GM12878 (cell line): ENCODE measurements at regions not wholly inside any gene's neighbourhood (a gene's known extent, or its start where the extent isn't known, plus 50 kb on each side); places are given as distances from the start of the nearest gene placed in this dataset.

Source experiments
- ATAC-seq: fragments of 200-7000 bp; cut with Tn5 transposase; 3 replicates; pipeline ENCODE4 v1.9.1; 2020; ENCODE audit warnings: mild to moderate bottlenecking, moderate library complexity
- BruUV-seq: library from RNA; stranded (reverse); fragments of 400-500 nt; replicated peaks from 2 replicates; lab custom pipeline; 2021; lab: Mats Ljungman, UMichigan
- CTCF ChIA-PET: fragments of 300-600 bp; sonication (Branson Sonifier 250); formaldehyde crosslinking; extraction: SDS; loops from one replicate; lab custom pipeline; 2021; ENCODE audit warnings: inconsistent platforms; lab: Yijun Ruan, JAX
- POLR2A ChIA-PET: fragments of 350-600 bp; formaldehyde crosslinking; extraction: SDS; loops from one replicate; lab custom pipeline; 2021; ENCODE audit warnings: inconsistent platforms; lab: Charles Lee
- RAD21 ChIA-PET: fragments of 300-600 bp; sonication (Branson Sonifier 250); formaldehyde crosslinking; loops from one replicate; lab custom pipeline; 2023; ENCODE audit warnings: antibody characterized with exemption; ENCODE audit not compliant: unreplicated experiment; lab: Charles Lee
- SMC1A ChIA-PET: fragments of 300-600 bp; sonication (Branson Sonifier 250); formaldehyde crosslinking; loops from one replicate; lab custom pipeline; 2023; ENCODE audit not compliant: unreplicated experiment, uncharacterized antibody; lab: Charles Lee
- DNase-seq: peaks from one replicate; pipeline ENCODE4 v3.0.0-alpha.2; 2011; ENCODE audit warnings: low read depth, low spot score
- FAIRE-seq: peaks from 3 replicates; lab custom pipeline; 2011; peaks lifted over from hg19 to GRCh38; lab: Jason Lieb, UNC
- H2AFZ ChIP-seq: 2 replicates; pipeline ENCODE4 v1.6.0; 2011; ENCODE audit warnings: low read depth, low read length, control low read depth; ENCODE audit not compliant: control insufficient read depth
- H3K27ac ChIP-seq: 2 replicates; pipeline ENCODE4 v1.5.1; 2011; ENCODE audit warnings: control low read depth; ENCODE audit not compliant: control insufficient read depth, insufficient read depth
- H3K27me3 ChIP-seq, 2 experiments: replicated peaks in 1 of 2; 2 replicates each; pipeline versions ENCODE4 v1.6.0 to v1.6.1; 2011; ENCODE audit warnings: low read length in 1 of 2; ENCODE audit not compliant: control insufficient read depth in 2 of 2, insufficient read depth in 2 of 2
- H3K36me3 ChIP-seq, 2 experiments: 2 replicates each; pipeline ENCODE4 v1.5.1; 2011; ENCODE audit warnings: low read length in 1 of 2; ENCODE audit not compliant: control insufficient read depth in 2 of 2, insufficient read depth in 2 of 2
- H3K4me1 ChIP-seq: 2 replicates; pipeline ENCODE4 v1.6.1; 2011; ENCODE audit warnings: mild to moderate bottlenecking, low read length, moderate library complexity, mixed read lengths; ENCODE audit not compliant: control insufficient read depth, insufficient read depth
- H3K4me2 ChIP-seq: 2 replicates; pipeline ENCODE4 v1.6.0; 2011; ENCODE audit warnings: control low read depth; ENCODE audit not compliant: control insufficient read depth, insufficient read depth
- H3K4me3 ChIP-seq: fragments of 200-600 bp; sonication (generic); 2 replicates; pipeline ENCODE4 v1.5.1; 2016
- H3K79me2 ChIP-seq: 2 replicates; pipeline ENCODE4 v1.6.0; 2011; ENCODE audit warnings: low read length; ENCODE audit not compliant: control insufficient read depth, insufficient read depth
- H3K9ac ChIP-seq: 2 replicates; pipeline ENCODE4 v1.8.0; 2011; ENCODE audit warnings: low read length, control low read depth, mixed read lengths; ENCODE audit not compliant: control insufficient read depth, insufficient read depth
- H3K9me3 ChIP-seq: replicated peaks from 3 replicates; pipeline ENCODE4 v1.5.1; 2011; ENCODE audit warnings: mild to moderate bottlenecking, low read length; ENCODE audit not compliant: control insufficient read depth, insufficient read depth
- H4K20me1 ChIP-seq: 2 replicates; pipeline ENCODE4 v1.6.0; 2011; ENCODE audit not compliant: control insufficient read depth, insufficient read depth
- EED ChIP-seq: sonication (generic); IDR thresholded peaks from 2 replicates; pipeline ENCODE4 v1.6.1; 2016; ENCODE audit warnings: antibody characterized with exemption, low read depth
- KLF5 ChIP-seq: fragments of 450-650 bp; IDR thresholded peaks from 2 replicates; pipeline ENCODE4 v1.6.1; 2014; ENCODE audit warnings: mild to moderate bottlenecking; ENCODE audit not compliant: partially characterized antibody
- NR2C1 ChIP-seq: fragments of 450-650 bp; IDR thresholded peaks from 2 replicates; pipeline ENCODE4 v1.6.1; 2017; ENCODE audit warnings: antibody characterized with exemption, mild to moderate bottlenecking, moderate library complexity
- PML ChIP-seq: IDR thresholded peaks from 2 replicates; pipeline ENCODE4 v1.6.1; 2012; ENCODE audit warnings: low read length, inconsistent platforms
- STAT3 ChIP-seq: IDR thresholded peaks from 2 replicates; pipeline ENCODE4 v1.6.1; 2011; ENCODE audit warnings: low read depth, low read length, improper control_type of control experiment
- YBX1 ChIP-seq: fragments of 450-650 bp; IDR thresholded peaks from 2 replicates; pipeline ENCODE4 v1.6.1; 2016; ENCODE audit warnings: antibody characterized with exemption
- ZSCAN29 ChIP-seq: fragments of 450-650 bp; IDR thresholded peaks from 2 replicates; pipeline ENCODE4 v1.6.1; 2017; ENCODE audit warnings: mild to moderate bottlenecking, moderate library complexity
- WGBS: methylation state at CpG from one replicate; pipeline ENCODE4 v1.1.6; 2016; ENCODE audit warnings: low lambda C conversion rate; ENCODE audit not compliant: insufficient replicate concordance, insufficient coverage; ENCODE audit errors: missing lambda C conversion rate; 5-methylcytosine and 5-hydroxymethylcytosine counted together
- in situ Hi-C: fragments of 300-500 bp; cut with MboI; formaldehyde crosslinking; loops from 9 replicates; pipeline ENCODE4 v1.14.3; 2018; ENCODE audit warnings: mixed read lengths
- intact Hi-C: fragments of 100-400 bp; cut with micrococcal nuclease; formaldehyde crosslinking; loops from one replicate; pipeline ENCODE4 v1.14.2; 2022; ENCODE audit not compliant: unreplicated experiment
- TF ChIP-seq, protein P1 (sequence below): fragments of 450-650 bp; formaldehyde crosslinking; IDR thresholded peaks from 2 replicates; pipeline ENCODE4 v1.4.0; 2022; ENCODE audit warnings: mild to moderate bottlenecking, moderate library complexity
- TF ChIP-seq, protein P2 (sequence below): IDR thresholded peaks from 2 replicates; pipeline ENCODE4 v1.6.1; 2012; ENCODE audit warnings: improper control_type of control experiment, low read depth, low read length; ENCODE audit not compliant: insufficient replicate concordance
- TF ChIP-seq, protein P3 (sequence below): IDR thresholded peaks from 2 replicates; pipeline ENCODE4 v1.6.1; 2012; ENCODE audit warnings: mild to moderate bottlenecking, low read depth, low read length

DNA sequence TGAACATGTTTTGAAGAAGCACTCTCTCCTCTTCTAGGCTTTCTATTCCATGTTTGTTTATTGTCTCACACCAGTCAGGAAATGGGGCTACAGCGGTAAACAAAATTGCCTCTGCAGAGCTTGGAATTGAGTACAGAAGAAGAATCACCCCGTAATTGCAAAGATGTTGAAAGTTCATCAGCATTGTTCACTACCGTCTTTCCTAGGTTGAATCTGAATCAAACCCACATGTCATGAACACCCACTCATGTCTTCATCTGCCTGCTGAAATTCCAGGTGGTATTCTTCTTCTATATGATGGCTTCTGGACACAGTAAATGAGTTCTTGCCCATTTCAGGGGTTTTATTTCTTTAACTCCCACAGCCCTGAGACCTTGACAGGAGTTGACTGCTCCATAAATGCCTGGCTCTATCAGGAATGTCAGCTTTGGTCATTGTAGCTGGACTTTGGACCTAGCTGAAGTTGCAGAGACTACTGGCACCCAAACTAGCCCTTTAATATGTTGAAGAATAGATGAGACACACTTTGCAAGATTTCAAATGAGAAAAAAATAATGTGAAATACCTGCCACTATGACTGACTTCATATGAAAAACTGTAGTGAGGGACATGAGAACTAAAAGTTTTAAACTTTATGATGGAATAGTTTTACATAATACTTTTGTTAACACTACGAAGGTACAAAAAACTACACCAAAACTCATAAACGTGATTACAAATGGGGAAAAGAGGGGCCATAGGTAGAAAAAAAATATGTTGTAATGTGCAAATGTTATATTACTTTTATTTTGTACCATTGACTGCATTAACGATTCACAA lies 1235.3 kb upstream of the ZEB2 start (continued):
- TF ChIP-seq, protein P1, sequence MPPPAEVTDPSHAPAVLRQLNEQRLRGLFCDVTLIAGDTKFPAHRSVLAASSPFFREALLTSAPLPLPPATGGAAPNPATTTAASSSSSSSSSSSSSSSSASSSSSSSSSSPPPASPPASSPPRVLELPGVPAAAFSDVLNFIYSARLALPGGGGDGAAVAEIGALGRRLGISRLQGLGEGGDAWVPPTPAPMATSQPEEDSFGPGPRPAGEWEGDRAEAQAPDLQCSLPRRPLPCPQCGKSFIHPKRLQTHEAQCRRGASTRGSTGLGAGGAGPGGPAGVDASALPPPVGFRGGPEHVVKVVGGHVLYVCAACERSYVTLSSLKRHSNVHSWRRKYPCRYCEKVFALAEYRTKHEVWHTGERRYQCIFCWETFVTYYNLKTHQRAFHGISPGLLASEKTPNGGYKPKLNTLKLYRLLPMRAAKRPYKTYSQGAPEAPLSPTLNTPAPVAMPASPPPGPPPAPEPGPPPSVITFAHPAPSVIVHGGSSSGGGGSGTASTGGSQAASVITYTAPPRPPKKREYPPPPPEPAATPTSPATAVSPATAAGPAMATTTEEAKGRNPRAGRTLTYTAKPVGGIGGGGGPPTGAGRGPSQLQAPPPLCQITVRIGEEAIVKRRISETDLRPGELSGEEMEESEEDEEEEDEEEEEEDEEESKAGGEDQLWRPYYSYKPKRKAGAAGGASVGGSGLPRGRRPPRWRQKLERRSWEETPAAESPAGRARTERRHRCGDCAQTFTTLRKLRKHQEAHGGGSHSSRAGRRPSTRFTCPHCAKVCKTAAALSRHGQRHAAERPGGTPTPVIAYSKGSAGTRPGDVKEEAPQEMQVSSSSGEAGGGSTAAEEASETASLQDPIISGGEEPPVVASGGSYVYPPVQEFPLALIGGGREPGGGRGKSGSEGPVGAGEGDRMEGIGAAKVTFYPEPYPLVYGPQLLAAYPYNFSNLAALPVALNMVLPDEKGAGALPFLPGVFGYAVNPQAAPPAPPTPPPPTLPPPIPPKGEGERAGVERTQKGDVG (CRISPR knock-in tag) = no peak
- no peak for TF ChIP-seq KLF5
- TF ChIP-seq ZSCAN29 = no peak
- TF ChIP-seq STAT3 = no peak
- no peak for TF ChIP-seq EED

DNA sequence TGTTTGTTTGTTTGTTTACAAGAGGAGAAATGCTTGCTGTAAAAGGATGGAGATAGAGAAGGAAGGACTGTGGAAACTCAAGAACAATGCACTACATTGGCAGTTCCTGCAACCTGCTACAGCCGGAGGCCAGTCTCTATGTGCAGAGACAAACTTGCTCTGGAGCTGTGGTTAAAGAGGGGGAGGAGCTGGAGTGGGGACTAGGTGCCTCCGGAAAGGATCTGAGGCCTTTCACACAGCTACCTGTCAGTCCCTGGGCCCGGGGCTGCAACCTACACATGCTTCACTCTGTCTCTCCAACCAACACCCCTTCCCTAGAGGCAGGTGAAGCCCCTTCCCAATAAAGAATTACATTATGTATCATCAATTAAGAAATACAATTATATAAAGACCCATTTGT lies 1234.0 kb upstream of the ZEB2 start:
- RAD21 ChIA-PET = no interaction called here
- no peak for FAIRE-seq
- WGBS = 64% methylated on average over 3 of the region's 3 CpGs
- TF ChIP-seq, protein P2, sequence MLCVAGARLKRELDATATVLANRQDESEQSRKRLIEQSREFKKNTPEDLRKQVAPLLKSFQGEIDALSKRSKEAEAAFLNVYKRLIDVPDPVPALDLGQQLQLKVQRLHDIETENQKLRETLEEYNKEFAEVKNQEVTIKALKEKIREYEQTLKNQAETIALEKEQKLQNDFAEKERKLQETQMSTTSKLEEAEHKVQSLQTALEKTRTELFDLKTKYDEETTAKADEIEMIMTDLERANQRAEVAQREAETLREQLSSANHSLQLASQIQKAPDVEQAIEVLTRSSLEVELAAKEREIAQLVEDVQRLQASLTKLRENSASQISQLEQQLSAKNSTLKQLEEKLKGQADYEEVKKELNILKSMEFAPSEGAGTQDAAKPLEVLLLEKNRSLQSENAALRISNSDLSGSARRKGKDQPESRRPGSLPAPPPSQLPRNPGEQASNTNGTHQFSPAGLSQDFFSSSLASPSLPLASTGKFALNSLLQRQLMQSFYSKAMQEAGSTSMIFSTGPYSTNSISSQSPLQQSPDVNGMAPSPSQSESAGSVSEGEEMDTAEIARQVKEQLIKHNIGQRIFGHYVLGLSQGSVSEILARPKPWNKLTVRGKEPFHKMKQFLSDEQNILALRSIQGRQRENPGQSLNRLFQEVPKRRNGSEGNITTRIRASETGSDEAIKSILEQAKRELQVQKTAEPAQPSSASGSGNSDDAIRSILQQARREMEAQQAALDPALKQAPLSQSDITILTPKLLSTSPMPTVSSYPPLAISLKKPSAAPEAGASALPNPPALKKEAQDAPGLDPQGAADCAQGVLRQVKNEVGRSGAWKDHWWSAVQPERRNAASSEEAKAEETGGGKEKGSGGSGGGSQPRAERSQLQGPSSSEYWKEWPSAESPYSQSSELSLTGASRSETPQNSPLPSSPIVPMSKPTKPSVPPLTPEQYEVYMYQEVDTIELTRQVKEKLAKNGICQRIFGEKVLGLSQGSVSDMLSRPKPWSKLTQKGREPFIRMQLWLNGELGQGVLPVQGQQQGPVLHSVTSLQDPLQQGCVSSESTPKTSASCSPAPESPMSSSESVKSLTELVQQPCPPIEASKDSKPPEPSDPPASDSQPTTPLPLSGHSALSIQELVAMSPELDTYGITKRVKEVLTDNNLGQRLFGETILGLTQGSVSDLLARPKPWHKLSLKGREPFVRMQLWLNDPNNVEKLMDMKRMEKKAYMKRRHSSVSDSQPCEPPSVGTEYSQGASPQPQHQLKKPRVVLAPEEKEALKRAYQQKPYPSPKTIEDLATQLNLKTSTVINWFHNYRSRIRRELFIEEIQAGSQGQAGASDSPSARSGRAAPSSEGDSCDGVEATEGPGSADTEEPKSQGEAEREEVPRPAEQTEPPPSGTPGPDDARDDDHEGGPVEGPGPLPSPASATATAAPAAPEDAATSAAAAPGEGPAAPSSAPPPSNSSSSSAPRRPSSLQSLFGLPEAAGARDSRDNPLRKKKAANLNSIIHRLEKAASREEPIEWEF = no peak
- TF ChIP-seq NR2C1 (no peak), PML (no peak), YBX1 (no peak)
- TF ChIP-seq, protein P3, sequence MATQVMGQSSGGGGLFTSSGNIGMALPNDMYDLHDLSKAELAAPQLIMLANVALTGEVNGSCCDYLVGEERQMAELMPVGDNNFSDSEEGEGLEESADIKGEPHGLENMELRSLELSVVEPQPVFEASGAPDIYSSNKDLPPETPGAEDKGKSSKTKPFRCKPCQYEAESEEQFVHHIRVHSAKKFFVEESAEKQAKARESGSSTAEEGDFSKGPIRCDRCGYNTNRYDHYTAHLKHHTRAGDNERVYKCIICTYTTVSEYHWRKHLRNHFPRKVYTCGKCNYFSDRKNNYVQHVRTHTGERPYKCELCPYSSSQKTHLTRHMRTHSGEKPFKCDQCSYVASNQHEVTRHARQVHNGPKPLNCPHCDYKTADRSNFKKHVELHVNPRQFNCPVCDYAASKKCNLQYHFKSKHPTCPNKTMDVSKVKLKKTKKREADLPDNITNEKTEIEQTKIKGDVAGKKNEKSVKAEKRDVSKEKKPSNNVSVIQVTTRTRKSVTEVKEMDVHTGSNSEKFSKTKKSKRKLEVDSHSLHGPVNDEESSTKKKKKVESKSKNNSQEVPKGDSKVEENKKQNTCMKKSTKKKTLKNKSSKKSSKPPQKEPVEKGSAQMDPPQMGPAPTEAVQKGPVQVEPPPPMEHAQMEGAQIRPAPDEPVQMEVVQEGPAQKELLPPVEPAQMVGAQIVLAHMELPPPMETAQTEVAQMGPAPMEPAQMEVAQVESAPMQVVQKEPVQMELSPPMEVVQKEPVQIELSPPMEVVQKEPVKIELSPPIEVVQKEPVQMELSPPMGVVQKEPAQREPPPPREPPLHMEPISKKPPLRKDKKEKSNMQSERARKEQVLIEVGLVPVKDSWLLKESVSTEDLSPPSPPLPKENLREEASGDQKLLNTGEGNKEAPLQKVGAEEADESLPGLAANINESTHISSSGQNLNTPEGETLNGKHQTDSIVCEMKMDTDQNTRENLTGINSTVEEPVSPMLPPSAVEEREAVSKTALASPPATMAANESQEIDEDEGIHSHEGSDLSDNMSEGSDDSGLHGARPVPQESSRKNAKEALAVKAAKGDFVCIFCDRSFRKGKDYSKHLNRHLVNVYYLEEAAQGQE = no peak

More for the DNA sequence above, 1234.0 kb upstream of the ZEB2 start:
- BruUV-seq = no TSS peak
- DNase-seq (no peak), ATAC-seq (no peak)
- Histone ChIP-seq H3K27ac (no peak overlapping the region), H3K9me3 (no peaks in the 10 kb centered on the region), H3K9ac (no peak overlapping the region), H3K27me3 (no peaks in the 10 kb centered on the region), H3K4me2 (no peak overlapping the region), H3K79me2 (no peaks in the 10 kb centered on the region), H2AFZ (no peak overlapping the region), H3K4me3 (no peak overlapping the region), H3K36me3 (no peaks in the 10 kb centered on the region), H3K4me1 (peaks cover 14% of the 10 kb centered on the region), H4K20me1 (no peaks in the 10 kb centered on the region)
- ChIA-PET POLR2A (no interaction called here), SMC1A (no interaction called here), CTCF (interaction anchor here (0.7 to 2.0 kb wide), 2 partner anchors 9 to 227 kb away, joined by 3 to 4 read pairs; no protein-coding TSS in a partner anchor)
- intact Hi-C loops = loop anchor here (10.0 kb wide), 1 partner anchor 339 kb away; no protein-coding TSS in a partner anchor
- in situ Hi-C loops = no loop called here
